HG02642 (cell line): ENCODE measurements at regions not wholly inside any gene's neighbourhood (a gene's known extent, or its start where the extent isn't known, plus 50 kb on each side); places are given as distances from the start of the nearest gene placed in this dataset.
A peak's percentile ranks its signal among the peaks of the same experiment; 100 is the strongest.
"Not testable (repeated sequence)": the region's sequence is repeated elsewhere in the genome, so short reads cannot be mapped to it uniquely, and the experiment has no call there.

Source experiments
- ATAC-seq: cut with Tn5 transposase; IDR thresholded peaks from one replicate; pipeline ENCODE4 v1.9.1; 2021; ENCODE audit warnings: mild to moderate bottlenecking; ENCODE audit not compliant: unreplicated experiment, poor library complexity

DNA sequence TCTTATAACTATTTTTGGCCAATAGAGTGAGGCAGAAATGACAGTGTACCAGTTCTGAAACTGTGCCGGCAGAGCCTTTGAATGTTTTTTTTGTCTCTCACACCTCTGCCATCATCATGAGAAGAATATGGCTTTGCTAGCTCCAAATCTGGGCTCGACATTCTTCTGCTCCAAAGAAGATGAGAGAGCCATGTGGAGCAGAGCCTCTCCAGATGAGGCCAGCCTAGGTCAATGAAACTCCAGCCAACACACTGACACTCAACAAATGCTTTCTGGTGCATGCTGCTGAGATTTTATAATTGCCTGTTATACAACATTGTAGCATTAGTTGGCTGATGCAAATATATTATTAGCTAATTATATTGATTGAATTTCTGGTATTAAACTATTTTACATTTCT lies 154.7 kb downstream of the SLC38A4 start:
- no peak for ATAC-seq

DNA sequence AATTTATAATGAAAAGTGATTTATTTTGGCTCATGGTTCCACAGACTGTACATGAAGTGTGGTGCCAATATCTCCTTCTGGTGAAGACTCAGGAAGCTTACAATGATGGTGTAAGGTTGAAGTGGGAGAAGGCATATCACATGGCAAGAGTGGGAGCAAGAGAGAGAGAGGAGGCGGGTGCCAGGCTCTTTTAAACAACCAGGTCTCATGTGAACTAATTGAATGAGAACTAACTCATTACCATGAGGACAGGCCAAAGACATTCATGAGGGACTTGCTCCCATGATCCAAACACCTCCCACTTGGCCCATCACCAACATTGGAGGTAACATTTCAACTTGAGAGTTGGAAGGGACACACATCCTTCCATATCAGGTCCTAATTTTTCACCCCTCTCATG lies 155.2 kb downstream of the SLC38A4 start:
- ATAC-seq = no peak

DNA sequence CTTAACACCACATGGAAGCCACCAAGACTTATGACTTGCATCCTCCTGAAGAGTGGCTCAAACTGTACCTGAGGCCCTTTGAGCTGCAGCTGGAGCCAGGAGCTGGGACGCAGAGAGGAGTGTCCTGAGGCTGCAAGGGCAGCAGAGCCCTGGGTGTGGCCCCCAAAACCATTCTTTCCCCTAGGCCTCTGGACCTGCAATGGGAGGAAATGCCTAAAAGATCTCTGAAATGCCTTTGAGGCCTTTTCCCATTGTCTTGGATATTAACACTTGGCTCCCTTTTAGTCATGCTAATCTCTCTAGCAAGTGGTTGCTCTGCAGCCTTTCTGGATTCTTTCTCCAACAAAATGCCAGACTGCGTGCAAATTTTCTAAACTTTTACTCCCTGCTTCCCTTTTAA lies 156.1 kb downstream of the SLC38A4 start:
- no peak for ATAC-seq

DNA sequence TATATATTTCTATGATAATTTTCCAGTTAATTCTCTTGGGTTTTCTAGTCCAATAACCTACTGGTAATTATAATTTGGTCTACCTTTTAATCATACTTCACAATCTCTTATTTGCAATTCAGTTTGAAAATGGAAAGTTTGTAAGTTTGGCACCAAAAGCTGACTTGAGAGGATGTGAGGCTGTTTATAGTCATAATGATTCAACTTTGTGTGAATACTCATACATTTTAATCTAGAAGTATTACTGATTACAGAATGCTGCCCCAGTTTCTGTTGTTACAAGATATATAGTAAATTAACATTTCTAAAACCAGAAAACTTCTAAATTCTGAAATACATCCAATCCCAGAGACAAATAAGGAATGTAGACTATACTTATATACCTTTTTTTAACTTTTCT lies 158.2 kb downstream of the SLC38A4 start:
- no peak for ATAC-seq

DNA sequence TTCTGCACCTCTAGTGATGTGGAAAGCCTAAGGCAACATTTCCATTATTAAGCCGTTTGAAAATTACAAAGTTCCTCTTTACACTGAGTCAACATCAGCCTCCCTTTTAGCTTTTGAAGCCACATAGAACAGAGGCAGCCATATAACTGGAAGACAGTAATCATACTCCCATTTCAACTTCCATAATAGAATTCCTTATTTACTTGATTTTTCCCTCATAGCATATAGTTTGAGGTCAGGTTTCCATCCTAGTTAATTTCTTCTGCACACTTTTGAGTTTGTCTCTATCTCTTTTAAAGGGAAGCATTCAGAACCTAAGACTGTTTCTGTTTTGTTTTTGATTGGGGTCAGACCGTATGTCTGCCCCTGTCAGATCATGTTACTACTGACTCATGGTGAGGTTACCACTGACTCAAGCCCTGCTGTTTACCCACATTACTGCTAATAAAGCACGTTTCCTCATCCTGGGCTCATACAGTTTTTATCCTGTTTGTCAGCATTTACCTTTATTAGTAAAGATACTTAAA lies 161.0 kb downstream of the SLC38A4 start:
- ATAC-seq = no peak

DNA sequence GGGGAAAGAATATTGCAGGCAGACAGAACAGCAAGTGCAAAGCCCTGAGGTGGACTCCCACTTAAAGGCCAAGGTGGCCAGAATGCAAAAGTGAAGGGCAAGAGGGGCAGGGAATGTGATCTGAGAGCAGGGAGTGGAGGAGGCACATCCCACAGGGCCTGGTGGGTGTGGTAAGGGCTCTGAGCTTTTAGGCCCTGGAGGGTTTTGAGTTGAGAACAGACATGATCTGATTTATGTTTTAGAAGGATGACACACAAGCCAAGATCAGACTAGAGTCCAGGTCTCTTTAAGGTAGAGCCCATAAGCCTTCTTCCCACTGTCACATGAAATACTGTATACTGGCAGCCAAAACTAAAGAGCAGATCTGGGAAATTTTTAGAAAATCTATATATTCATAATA lies 162.5 kb downstream of the SLC38A4 start:
- no peak for ATAC-seq

DNA sequence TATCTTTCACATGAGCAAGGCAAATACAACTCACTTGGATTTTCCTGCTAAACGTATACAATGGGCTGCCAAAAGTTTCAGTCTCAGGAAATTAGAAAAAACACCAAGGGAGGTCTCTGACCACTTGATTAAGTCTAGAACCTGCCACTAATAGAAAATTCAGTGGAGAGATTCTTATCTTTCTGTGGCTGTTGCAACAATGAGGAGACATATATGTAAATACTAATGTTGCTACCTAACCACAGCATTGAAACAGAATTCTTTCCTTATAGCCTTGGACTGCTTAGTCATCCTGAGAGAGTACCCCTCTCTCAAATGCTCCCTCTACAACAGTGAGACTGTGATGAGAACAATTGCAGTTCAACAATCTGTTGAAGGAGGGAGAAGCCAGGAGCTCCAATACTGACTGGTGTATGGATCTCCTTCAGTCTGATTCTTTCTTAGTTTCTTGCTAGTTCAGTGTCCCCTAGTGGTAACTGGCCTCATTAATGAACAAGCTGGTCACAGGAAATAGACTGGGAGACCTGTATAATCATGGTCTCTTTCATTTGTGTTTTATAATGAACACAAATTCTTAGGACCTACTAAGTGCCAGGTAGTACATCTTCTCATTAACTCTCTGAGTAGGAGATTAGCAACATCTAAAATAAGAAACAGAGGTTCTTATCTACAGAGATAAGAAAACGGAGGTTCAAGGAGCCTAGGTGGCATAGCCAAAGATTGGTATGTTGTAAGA lies 164.5 kb downstream of the SLC38A4 start:
- ATAC-seq = peak; percentile 81

DNA sequence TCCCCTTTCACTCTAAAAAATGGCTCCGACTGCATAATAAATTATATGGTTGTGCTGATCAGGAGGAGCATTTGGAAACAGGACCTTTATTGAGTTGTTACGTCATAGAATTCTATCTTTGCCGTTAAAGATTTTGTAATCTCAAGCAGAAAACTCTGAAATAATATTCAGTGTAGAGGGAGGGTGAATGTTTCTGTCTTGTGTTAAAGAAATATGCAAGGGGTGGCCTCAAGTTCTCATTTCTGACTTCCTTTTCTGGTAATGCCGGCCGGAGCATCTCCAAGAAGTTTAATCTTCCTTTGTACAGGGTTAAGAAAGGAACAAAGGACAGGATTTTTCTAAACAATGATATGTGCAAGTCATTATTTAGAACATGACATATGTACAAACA lies 165.1 kb downstream of the SLC38A4 start:
- no peak for ATAC-seq

DNA sequence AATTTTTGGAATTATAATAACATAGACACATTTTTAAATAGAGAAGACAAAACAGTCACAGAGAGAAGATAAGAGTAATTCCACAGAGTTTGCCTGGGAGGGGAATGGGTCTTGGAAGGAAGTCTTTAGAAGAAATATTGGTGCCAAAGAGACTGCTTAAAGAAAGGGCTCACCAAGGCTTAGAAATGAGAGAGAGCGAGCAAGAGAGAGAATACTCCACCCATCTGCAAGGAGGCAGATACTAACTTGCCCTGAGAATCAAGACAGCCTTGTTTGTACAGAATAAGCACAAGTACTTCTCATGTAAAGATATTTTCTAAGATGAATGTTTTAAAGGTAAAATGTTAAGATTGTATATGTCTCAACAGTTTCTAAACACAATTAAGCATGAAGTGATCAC lies 165.5 kb downstream of the SLC38A4 start:
- no peak for ATAC-seq

DNA sequence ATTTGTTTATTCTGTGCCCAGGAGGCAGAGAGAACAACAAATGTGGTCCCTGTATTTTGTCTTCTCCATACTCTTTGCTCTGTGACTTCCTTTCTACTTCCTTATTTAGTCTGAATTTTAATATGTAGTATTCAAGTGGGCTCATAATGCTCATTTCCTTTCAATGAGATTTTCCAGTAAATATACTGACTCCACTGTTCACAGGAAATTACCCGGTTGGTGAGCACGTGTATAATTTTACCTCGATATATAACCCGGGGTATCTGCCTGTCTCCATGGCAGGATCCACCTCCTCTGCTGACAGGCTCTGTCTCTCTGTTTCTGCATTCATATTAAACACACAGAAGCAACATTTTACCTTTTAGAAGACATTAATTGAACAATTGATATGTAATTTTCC lies 166.0 kb downstream of the SLC38A4 start:
- no peak for ATAC-seq

DNA sequence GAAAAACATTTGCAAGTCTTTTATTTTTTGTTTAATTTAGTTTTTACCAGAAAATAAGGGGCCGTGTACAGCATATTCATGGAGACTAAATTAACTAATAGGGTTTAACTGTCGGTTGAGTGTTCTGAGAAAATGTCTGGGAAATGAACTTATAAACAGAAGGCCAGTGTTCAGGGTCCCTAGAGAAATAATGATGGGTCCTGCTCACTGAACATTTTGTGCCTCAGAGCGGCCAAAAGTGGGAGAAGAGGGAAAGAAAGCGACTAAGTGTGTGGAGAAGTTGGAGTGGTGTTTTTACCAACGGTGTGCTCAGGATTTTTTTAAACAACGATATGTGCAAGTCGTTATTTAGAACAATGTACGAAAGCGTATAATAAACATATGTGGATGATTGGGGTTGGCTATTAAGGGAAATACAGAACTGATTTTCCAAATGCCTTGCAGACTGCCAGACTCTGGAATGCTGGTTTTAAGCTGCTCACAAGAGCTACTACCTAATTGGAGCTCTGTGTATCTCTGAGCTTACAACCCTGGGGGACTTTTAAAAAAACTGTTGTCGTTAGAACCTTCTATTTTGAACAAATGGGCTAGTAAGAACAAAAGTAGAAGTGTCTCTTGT lies 166.7 kb downstream of the SLC38A4 start:
- ATAC-seq = no peak

DNA sequence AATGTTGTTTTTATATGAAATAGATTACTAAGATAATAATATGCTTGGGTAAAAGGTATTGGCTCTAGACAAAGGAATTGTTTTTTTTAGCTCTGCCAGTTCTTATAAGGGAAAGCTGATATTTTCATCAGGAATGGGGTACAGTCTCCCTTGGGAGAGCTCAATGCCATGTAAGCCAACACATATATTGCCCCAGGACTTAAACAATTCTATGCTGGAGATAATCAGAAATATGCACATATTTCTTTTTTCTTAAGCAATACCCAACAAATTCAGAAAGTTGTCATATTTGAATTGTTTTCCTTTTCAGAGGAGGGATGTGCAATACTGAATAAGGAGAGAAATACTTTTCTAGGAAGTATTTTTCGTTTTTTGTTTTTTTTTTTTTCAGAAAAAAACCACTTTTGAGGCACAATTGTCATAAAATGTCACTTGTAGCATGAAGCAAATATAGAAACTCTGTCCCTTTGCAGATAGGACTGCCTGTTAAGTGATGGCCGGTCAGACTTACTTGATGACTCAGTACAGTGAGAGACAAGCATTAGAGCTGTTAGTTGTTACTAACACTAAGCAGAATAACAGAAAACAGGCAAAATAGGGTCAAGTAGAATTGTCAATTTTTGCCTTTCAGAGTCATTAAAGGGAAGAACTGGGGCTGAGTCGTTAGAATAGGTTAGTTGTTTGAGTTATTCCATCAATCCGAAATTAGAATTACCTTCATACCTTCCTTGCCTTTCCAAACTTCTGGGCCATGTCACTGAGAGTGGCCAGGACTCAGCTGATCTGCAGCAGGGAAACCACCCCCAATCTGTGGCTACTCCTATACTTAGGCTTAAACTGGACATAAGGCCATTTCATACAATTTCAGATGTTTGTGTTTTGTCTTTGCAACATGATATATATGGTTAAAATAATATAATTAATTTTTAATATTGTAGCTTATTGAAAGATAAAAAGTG lies 168.1 kb downstream of the SLC38A4 start:
- no peak for ATAC-seq

DNA sequence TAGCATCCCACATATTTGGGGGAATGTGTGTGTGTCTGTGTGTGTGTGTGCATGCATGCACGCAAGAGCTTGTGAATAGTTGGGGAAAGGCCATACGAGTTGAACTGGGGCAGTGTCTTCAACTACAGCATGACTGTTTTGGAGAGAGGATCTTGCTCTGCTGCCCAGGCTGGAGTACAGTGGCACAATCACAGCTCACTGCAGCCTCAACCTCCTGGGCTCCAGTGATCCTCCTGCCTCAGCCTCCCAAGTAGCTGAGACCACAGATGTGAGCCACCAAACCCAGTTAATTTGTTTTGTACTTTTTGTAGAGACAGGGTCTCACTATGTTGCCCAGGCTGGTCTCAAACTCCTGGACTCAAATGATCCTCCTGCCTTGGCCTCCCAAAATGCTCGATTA lies 169.8 kb downstream of the SLC38A4 start:
- not testable (repeated sequence) for ATAC-seq

DNA sequence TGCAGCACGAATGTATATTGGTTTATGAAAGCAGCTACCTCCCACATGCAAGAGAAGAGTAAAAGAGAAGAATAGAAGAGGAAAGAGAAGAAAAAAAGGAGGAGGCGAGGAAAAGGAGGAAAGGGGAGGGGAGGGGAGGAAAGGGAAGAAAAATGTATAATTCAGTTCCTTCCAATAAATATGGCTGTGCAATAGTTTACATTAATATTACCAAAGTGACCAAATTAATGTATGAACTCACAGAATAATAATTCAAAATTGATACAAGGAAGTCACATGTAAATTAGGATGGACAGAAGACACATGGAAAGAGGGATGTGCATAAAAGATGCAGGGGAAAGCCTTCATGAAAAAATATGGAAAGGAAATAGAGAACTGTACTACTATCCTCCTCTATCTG lies 172.5 kb downstream of the SLC38A4 start:
- ATAC-seq = no peak

DNA sequence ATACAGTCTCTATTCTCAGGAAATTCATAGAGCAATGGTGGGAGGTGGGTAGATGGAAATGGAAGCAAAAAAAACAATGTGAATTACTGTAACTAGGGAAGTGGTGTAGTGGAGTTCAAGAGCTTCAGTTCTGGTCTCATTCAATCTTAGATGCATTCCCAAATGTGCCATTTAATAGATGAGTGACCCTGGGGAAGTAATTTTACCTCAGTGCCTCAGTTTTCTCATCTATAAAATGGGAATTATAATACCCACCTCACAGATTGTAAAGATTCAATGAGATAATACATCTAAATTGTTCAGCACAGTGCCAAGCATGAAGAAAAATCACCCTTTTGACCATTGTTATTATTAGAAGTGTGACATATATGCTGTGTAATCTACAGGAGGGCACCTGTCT lies 173.1 kb downstream of the SLC38A4 start:
- ATAC-seq = no peak

DNA sequence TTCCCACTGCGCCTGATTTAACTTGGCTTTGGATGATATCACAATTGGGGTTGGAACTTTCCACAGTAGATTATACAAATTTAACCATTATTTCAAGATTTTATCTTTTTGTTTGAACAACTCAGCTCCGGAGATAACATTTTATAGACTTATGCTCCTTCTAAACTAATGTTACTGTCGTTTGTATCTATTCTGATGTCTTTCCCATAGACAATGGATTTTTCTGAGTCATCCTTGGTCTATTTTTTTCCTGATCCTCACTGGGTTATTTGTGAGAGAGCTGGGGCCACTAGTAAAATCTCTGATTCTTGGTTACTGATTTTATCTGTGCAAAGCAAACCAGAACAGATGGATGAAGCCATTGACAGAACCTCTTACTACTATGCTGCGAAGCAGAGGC lies 175.1 kb downstream of the SLC38A4 start:
- ATAC-seq = no peak

DNA sequence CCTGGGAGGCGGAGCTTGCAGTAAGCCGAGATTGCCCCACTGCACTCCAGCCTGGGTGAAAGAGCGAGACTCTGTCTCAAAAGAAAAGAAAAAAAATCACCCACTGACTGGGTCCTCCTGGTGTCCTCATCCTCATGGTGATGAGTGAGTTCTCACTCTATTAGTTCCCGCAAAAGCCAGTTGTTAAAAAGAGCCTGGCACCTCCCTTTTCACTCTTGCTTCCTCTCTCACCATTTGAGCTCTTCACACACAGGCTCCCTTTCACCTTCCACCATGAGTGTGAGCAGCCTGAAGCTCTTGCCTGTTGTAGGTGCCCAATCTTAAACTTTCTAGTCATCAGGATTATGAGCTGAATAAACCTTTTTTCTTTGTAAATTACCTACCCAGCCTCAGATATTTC lies 176.4 kb downstream of the SLC38A4 start:
- ATAC-seq = no peak

DNA sequence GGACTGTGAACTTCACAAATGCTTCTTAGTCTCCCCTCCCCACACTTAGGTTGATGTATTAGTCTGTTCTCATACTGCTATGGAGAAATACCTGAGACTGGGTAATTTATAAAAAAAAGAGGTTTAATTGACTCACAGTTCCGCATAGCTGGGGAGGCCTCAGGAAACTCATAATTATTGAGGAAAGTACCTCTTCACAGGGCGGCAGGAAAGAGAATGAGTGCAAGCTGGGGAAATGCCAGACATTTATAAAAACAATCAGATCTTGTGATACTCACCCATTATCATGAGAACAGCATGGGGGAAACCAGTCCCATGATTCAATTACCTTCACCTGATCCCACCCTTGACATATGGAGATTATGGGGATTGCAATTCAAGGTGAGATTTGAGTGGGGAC lies 178.8 kb downstream of the SLC38A4 start:
- no peak for ATAC-seq

DNA sequence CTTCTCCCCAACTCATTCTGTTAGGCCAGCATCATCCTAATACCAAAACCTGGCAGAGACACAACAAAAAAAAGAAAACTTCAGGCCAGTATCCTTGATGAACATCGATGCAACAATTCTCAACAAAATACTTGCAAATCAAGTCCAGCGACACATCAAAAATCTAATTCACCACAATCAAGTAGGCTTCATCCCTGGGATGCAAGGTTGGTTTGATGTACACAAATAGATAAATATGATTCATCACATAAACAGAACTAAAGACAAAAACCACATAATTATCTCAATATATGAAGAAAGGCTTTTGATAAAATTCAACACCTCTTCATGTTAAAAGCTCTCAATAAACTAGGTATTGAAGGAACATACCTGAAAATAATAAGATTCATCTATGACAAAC lies 184.1 kb downstream of the SLC38A4 start:
- not testable (repeated sequence) for ATAC-seq

DNA sequence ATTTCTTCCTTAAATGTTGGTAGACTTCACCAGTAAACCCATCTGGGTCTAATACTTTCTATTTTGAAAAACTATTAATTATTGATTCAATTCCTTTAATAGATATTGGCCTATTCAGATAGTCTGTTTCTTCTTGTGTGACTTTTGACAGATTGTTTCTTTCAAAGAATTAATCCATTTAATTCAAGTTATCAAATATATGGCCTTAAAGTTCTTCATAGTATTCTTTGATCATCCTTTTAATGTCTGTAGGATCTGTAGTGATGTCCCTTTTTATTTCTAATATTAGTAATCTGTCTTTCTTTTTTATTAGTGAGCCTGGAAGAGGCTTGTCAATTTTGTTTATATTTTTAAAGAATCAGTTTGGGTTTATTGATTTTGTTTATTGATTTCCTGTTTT lies 190.0 kb downstream of the SLC38A4 start:
- ATAC-seq = no peak
